ENCODE measurements at regions not wholly inside any gene's neighbourhood (a gene's known extent, or its start where the extent isn't known, plus 50 kb on each side); places are given as distances from the start of the nearest gene placed in this dataset.
A peak's percentile ranks its signal among the peaks of the same experiment; 100 is the strongest.

DNA sequence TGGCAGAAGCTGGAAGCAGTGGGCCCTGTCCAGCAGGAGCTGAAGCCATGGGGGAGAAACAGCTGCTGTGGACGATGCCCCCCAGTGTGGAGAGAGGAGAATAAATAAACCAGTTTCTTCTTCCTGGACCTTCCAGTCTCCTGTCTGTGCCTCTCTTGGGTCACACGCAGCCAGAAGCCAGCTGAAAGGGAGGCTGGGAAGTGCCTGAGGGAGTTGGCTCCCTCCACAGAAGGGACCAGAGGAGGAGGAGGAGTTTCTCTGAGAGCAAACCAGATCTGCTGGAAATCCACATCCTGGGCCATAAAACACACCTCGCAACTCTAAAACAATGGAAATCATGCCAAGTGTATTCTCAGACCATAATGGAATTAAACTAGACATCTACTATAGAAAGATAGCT is 577.0 kb downstream of the CDH26 start:
- DNase-seq: no peak

DNA sequence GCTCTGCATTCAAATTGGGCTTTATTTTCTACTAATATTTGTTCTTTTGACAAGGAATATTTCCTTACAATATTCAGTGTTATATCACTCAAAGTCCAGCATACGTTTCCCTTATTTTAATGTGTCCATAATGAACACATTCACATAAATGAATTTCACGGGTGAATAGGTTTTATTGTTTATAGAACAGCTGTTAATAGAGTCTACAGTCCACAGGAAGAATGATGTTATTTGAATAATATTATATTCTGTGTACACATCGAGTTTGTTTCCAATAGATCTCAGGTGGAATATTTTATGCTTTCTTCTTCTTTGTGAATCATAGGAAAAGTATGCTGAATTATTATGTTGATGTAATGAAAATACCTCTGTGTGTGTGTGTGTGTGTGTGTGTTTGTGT is 582.4 kb downstream of the CDH26 start:
- DNase-seq: no peak

DNA sequence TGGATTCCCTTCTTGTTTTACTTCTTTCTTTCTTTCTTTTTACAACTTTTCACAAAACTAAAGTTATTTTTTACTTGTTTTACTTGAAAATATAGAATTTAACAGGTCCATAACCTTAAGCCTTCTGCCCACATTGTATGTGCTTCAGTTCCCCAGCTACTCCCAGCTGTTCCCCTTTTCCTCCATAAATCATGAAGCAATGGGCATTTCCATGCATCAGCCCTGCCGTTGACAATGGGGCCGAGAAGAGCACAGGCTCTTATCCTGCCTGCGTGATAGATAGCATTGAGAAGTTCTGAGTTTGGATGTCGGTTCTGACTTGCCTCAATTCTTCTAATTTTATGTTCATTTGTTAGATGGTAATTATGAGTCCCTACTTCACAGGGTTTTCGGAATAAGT is 583.8 kb downstream of the CDH26 start:
- no peak for DNase-seq

DNA sequence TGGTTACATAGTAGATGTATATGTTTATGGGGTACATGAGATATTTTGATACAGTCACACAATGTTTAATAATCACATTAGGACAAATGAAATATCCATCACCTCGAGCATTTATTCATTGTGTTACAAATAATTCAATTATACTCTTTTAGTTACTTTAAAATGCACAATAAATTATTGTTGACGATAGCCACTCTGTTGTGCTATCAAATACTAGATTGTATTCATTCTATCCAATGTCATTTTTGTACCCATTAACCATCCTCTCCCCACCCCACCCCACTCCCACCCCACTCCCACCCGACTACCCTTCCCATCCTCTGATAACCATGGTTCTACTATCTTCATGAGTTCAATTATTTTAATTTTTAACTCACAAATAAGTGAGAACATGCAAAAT is 585.4 kb downstream of the CDH26 start:
- DNase-seq: no peak

DNA sequence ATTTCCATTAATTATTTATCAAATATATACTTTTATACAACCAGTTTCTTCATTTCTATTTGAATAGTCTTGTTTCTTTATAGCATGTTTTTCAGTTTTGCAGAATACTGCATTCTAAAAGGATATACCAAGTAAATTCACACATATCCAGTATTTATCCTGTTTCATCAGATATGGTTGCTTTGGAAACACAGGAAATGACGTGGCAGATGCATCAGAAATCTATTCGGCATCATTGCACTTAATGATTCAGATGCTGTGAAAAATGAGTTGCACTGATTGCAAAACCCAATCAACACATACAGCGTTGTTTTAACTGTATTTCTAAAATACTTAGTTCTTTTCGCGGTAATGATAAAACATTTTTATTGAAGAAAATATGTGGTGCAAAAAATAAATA is 594.9 kb downstream of the CDH26 start:
- no peak for DNase-seq

DNA sequence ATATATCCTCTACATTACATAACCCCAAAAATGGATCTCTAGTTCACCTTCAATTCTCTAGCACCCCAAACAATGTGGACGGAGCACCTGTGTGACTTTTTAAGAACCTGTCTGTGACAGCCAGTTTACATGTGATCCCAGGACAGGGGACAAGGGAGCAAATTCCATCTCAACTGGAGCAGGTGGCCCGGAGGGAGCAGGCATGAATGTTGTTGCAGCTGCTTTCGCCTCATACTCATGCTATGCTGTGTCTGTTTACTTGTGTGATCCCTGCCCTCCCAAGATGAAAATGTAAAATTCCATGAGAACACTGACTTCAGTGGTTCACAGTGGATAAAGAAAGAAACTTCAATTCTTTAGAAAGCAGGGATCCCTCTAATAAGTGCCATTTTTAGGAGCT is 600.3 kb downstream of the CDH26 start:
- DNase-seq: no peak

DNA sequence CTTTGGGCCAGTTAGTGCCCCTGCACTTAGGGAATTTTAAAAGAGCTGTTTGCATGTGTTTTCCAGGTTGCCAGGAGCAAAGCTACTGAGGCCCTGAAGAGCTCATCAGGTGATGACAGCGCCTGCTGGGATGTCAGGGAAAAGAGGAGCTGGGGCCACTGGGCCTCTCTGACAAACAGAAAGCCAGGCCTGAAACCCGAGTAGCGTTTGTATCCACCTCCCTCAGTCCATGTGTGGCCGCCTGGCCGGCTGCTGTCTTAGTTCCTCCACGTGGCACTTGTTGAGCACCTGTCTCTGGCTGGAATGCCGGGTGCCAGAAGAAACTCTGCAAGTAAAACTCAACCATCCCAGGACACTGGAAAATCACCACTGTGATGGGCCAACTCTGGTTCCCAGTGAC is 601.2 kb downstream of the CDH26 start:
- peak; percentile 39 for DNase-seq

DNA sequence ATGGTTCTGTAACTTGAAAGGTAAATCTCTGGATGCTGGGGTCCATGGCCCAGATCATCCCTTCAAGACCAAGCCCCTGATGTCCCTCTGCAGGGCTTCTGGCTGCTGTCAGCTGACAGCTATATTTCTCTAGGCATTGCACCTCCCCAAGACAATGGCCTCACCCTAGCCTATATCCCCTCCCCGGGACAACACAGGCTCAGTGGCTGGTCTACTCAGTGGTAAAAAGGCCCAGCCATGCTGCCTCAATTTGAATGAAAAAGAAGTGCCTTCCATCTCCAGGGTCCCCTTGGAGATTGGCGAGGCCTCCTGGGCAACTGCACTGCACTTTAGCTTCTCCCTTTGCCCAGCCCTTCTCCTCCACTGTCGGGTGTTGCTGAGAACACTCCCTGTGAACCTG is 602.8 kb downstream of the CDH26 start:
- DNase-seq: no peak

DNA sequence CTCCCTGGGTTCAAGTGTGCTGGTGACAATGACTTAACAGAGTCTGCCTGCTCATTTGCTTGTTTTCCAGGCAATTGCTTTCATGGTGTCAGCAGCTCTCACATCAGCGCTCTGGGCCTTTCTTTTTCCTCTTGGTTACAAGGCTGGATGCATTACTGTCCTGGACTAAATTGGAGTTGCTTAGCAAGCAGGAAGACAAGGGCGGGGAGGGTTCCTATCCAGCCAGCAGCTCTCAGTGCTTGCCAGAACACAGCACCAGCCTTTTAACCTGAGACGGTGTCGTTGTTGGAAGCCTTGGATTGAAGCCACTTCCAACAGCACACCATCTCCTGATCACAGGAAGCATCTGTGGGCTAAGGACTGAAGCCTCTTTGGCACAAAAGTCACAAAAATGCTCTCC is 606.9 kb downstream of the CDH26 start:
- DNase-seq: peak; percentile 49

DNA sequence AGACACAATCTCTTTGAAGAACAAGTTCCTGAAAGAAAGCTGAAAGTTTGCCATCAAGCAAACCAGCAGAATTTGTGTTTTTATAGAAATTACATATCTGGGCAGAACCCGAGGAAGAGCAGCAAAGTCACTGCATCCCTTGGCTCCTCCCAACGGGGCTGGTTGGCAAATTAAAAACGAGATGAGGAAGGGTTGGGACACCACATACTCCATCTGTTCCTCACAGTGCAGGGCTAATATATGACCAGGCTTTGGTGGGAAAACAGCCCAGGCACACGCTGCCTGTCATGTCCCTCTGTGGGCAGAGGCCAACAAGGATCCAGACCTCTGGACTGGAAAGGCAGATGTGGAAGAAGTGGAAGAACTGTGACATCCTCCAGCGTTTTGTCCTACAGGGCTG is 607.3 kb downstream of the CDH26 start:
- no peak for DNase-seq

DNA sequence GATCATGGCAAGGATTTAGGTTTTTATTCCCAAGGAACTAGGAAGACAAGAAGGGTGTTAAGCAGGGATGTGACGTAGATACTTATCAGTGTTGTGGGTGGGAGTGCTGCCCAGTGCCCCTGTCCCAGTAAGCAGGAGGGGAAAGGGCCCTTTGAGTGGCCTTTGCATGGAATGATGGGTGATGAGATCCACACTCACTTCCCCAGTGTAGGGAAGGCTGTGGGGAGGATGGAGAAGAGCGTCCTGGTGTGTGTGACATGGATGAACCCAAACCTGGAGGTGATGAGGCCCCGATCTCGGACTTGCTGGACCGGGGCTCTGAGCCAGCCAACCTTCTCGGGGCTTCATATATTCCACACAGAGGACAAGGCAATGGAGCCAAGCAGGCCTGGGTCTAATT is 610.9 kb downstream of the CDH26 start:
- DNase-seq: no peak

DNA sequence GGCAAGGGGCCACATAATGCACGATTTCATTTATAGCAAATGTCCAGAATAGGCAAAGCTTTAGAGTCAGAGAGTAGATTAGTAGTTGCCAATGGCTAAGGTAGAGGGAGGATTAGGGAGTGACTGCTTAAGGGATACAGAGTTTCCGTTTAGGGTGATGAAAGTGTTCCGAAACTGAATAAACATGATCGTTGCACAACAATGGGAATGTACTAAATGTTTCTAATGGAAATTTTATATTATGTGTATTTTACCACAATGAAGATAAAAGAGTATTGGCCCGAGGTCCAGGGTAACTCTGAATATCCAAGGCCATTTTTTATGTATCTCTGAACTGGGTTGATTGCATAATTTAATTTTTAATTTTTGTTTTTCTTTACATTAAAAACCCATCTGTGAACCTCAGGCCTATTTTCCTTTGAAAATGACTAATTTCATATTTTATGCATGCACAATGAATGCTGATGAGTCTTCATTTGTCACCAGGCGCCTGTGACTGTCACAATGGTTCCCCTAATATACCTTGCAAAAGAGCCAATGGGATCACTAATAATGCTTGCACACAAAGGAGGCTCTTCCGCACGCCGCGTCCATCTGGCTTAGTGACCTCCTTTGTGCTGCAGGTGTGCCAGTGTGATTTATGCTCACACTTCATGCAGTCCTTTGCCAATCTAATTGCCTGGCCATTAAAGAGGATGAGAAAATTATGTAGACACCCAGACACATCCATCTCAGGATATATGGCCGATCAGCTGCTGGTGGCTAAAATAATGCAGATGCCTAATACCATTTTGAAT is 612.5 kb downstream of the CDH26 start:
- DNase-seq: no peak

DNA sequence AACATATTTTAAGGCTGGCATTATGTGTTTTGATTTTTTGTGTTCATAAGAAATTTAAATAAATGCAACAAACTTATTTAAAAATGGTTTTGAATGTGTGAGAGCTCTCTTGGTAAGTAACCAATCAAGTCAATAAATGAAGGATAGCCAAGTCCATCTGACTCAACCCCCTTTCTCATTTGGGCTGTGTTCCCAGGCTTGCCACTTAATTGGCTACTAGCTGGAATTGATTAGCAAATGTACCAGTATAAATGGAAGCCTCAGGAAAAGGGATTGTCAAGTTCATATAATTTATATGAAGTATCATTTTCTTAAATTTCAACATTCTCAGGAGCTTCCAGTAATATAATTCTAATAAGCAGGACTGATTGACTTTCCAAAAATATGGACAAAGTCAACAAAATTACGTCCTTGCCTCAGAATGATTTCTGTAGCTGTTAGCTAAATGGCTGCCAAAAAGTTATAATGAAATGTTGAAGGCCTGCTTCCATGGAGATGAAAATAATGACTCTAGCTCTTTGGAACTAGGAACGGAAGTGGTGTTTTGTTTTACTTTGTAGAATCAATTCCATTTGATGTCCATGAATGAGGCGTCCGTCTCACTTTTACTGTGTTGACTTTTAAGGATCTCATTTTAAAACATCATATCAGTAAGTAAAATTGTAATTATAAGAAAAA is 614.9 kb downstream of the CDH26 start:
- DNase-seq: no peak

DNA sequence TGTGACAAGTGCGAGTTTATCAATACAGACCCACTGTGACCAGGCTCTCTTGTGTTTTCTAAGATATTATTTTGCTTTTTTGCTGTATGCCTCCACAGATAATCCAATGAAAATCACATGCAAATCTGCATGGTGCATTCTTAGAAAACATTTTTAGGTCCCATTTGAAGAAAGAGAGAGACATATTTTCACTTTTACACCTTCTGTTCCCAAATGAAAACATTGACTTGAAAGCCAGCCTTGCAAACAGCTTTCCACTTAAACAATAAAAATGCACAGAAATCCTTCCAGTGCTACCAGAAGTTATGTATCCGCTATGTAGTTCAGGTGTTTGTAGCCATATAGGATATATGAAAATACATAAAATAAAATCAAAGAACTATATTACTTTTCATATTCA is 618.0 kb downstream of the CDH26 start:
- DNase-seq: no peak

DNA sequence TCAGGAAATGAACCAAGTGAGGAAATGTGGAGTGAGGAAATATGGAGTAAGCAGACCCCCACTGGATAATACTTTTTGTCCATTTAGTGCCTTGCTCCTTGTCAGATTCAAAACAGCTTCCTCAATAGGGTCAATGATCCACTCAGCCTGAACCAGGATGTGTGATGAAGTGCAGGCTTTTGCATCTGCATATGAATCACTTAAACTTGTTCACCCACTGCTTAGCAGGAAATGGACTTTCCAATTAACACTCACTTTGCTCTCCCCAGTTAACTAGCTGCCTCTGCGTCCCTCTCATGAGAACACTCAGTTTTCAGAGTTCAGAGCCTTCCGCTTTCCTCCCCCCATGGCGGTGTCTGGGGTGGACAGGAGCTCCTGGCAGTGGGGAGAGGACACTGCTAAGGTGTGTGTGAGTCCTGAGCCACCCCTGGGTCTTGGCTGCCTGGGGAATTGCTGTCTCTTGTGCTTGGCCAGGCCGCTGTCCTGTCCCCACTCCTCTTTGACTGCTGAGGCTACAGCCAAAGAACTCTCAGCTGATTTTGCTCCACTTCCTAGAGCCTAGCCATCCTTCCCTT is 621.8 kb downstream of the CDH26 start:
- no peak for DNase-seq

DNA sequence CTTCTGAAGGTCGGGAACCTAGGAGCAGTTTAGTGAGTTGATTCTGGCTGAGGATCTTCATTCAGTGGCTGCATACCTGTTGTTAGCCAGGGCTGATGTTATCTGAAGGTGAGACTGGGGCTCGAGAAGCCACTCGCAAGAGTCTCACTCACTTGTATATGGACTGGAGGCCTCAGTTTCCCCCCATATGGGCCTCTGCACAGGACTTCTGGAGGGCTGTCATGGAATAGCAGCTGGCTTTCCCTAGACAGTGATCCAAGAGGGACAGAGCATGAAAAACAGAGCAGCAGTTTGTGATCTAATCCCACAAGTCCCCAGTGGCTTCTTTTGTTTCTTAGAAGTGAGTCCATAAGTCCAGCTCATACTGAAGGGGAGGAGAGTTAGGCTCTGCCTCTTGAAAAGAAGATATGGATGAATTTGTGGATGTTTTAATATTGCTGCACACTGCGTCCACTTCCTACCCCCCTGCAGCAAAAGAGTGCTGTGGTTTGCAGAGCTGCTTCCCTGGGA is 623.4 kb downstream of the CDH26 start:
- no peak for DNase-seq

DNA sequence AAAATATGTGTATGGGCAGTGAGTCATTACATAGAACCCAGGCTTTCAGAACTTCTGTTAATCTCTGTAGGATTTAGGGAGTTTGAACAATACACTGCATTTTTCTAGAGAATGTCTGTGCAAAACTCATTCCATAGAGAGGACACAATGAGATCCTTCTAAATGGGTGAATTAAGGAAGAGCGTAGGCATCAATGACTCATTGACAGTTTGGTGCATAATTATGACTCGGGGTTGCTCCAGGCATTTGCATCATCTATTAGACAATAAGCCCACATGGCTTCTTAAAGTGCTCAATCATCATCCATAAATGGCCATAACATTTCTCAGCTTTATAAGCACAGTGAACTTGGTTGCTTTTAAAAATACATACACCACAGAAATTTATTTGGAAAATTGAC is 625.5 kb downstream of the CDH26 start:
- DNase-seq: no peak

DNA sequence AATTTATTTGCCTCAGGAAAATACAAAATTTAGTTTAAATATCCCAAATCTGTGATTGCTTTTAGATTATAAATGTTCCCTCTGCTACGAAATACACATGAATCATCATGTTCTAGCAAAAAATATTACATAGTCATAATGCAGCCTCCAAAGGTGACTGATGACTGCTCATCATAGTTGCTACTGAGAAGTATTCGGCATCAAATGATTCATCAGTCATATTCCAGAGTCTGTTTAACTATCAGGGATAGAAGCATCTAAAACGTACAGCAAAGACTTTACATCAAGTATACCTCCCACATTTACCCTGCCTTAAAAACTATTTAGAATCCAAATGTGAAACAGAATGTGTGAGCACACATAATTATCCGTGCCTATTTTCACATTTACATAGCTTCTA is 626.0 kb downstream of the CDH26 start:
- DNase-seq: no peak

DNA sequence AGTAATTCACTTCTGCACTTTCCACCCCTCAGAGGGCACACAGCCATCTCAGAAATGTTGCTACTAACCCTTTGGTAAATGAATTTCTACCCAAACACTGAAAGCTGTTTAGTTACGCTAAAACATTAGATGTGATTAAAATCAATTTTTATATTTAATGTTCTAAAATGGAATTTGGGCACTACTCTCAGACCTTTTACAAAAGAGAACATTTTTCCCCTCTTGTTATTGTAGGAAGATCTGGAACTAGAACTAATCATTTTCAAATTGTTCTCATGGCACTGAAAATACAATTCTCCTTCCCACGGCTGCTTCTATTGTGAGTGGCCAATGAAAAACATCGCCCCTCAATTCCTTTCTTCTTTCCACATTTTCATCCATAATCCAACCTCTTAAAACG is 627.4 kb downstream of the CDH26 start:
- DNase-seq: no peak

DNA sequence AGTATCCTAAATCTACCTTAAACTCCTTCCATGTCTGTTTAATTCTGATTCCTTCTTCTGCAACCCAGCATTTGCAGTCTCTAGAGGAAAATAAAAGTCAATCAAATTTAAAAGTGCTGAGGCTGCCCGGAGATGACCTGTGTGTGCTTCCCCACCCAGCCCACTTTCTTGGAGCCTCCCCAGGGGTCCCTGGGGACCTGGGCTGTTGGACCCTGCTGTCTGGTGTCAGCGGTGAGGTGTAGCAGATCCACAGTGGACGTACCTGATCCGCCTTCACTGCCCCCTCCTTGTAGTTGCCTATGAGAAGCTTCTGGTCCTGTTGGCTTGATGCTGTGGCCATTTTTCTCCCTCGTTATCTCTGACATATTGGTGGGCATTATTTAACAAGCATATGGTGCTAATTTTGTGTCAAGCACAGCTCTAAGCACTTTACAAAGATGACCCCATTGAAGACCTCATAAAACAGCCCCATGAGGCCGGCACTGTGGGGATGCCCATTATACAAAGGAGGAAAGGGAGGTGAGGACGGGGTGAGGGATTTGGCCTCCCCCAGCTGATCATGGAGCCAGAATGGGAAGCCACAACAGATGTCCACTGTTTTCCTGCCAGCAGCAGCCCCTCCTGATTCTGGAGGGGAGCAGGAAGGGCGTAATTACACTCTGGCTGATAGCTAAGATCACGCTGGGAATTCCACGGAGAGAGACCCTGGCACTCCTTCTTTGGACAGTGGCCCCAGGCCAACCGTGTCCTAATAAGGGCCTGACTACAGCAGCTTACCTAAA is 628.2 kb downstream of the CDH26 start:
- peak; percentile 49 for DNase-seq

DNA sequence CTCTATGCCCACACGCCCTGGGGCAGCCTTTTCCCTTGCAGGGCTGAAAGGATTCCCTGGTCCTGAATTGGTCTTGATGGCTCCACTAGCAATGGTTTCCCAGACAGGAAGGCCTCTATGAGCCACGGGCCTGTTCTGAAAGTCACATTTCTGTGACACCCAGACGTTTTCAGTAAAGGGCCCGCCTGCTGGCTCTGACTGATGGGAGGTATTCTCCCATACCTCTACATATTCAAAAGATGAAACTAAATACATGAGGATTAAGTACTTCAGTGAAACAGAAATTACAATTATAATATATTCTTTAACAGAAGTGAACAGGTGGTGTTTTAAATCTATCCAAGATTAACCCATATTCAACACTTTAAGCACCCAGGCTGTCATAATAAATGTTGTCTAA is 629.8 kb downstream of the CDH26 start:
- DNase-seq: no peak

DNA sequence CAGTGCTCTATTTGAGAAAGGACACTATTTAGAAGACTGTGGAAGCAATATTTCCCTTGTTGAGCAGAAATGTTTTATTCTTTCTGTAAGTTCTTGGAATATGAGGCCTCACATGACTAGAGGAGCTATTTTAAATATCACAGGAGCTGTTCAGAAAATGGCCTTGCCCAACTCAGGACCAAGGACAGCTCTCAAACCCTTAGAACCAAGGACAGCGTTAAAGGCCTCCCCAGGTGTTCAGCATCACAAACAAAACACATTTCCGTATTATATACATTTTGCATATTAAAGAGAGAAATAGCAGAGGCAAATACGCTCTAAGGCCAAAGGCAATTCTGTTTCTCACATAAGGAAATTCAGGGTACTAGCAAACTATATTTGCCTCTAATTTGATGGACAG is 631.4 kb downstream of the CDH26 start:
- DNase-seq: peak; percentile 43

DNA sequence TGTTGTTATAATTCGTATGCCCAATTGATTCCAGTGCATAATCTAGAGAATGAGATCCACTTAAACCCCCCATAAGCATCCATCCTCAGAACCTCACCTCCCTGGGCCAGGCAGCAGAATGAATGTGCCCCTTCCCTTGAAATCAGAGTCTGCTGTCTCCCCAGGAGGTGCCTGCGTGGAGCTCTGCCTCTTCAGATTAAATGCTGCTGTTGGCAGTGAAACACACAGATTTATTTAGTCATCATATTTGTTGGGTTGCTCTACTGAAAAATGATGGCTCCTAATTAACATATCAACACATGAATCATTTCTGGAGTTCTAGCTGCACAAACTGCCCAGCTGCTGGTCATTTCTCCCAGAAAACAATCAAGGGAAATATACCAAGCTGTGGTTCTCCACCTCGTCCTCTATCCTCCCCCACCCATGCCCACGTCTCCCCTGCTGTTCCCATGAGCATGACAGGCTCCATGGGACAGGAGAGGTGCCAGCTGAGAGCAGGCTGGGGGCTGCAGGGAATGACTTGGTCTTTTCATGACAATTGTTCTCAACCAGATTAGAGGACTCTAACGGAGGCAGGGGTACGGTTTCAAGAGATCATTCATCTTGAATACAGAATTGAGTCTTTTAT is 633.1 kb downstream of the CDH26 start:
- no peak for DNase-seq

Measured in left hindlimb (tissue), 1 donor.